ENCODE measurements at regions not wholly inside any gene's neighbourhood (a gene's known extent, or its start where the extent isn't known, plus 50 kb on each side); places are given as distances from the start of the nearest gene placed in this dataset.

- no peaks in the 10 kb centered on the region for H3K9me3 ChIP-seq
- H3K4me3 ChIP-seq = no peak overlapping the region
- DNase-seq (no peak), ATAC-seq (no peak), FAIRE-seq (no peak)
- intact Hi-C loops (cut with DNase I) = no loop called here
- WGBS, 2 donors = 63 to 66% methylated on average over 7 of the region's 7 CpGs
- no peaks in the 10 kb centered on the region for H3K36me3 ChIP-seq
- no peaks in the 10 kb centered on the region for H3K27me3 ChIP-seq
- no peak for TF ChIP-seq CTCF (IDR thresholded peaks at IDR 0.05)
- H3K4me1 ChIP-seq = no peaks in the 10 kb centered on the region
- no peak overlapping the region for H3K27ac ChIP-seq
Measured at GRCh38 chr2:237185553-237185925, 99.8 kb downstream of the COPS8 start.

GRCh38 chr2:237189799-237190198 lies 104.1 kb downstream of the COPS8 start:
- H3K9me3 ChIP-seq = no peaks in the 10 kb centered on the region
- DNase-seq (no peak), ATAC-seq (no peak), FAIRE-seq (no peak)
- no peaks in the 10 kb centered on the region for H3K36me3 ChIP-seq
- intact Hi-C loops (cut with DNase I) = no loop called here
- H3K4me1 ChIP-seq = no peaks in the 10 kb centered on the region
- 85 to 89% methylated on average over 5 of the region's 5 CpGs for WGBS, 2 donors
- H3K4me3 ChIP-seq = no peak overlapping the region
- no peak for TF ChIP-seq CTCF (IDR thresholded peaks at IDR 0.05)
- no peaks in the 10 kb centered on the region for H3K27me3 ChIP-seq
- no peak overlapping the region for H3K27ac ChIP-seq

- intact Hi-C loops (cut with DNase I) = no loop called here
- Histone ChIP-seq H3K27me3 (no peaks in the 10 kb centered on the region), H3K9me3 (no peaks in the 10 kb centered on the region), H3K36me3 (no peaks in the 10 kb centered on the region), H3K27ac (no peak overlapping the region), H3K4me3 (no peak overlapping the region), H3K4me1 (no peaks in the 10 kb centered on the region)
- DNase-seq (no peak), ATAC-seq (peak in 1 of 4 donors; percentile 66), FAIRE-seq (no peak)
- no peak for TF ChIP-seq CTCF (IDR thresholded peaks at IDR 0.05)
- WGBS, 2 donors = 72 to 74% methylated on average over 7 of the region's 7 CpGs
Measured at GRCh38 chr2:237190966-237191713, 105.5 kb downstream of the COPS8 start.

- Histone ChIP-seq H3K36me3 (no peaks in the 10 kb centered on the region), H3K27ac (no peak overlapping the region), H3K9me3 (no peaks in the 10 kb centered on the region), H3K4me1 (no peaks in the 10 kb centered on the region), H3K27me3 (no peaks in the 10 kb centered on the region), H3K4me3 (no peak overlapping the region)
- FAIRE-seq (no peak), DNase-seq (no peak), ATAC-seq (peak in 1 of 4 donors; percentile 32)
- 76% methylated on average over 8 of the region's 8 CpGs for WGBS, 2 donors
- intact Hi-C loops (cut with DNase I) = no loop called here
- no peak for TF ChIP-seq CTCF (IDR thresholded peaks at IDR 0.05)
Measured at GRCh38 chr2:237191714-237192081, 106.0 kb downstream of the COPS8 start.

GRCh38 chr2:237192881-237193280 lies 107.2 kb downstream of the COPS8 start:
- no peak for DNase-seq
- no peak for ATAC-seq
- no peak for TF ChIP-seq CTCF (IDR thresholded peaks at IDR 0.05)
- Histone ChIP-seq H3K4me1 (no peaks in the 10 kb centered on the region), H3K9me3 (no peaks in the 10 kb centered on the region), H3K36me3 (no peaks in the 10 kb centered on the region), H3K4me3 (no peak overlapping the region), H3K27ac (no peak overlapping the region), H3K27me3 (no peaks in the 10 kb centered on the region)
- WGBS, 2 donors = 89 to 91% methylated on average over 8 of the region's 8 CpGs
- intact Hi-C loops (cut with DNase I) = no loop called here
- FAIRE-seq = no peak

Measured in pancreas (tissue), 10 donors.